ENCODE measurements at regions not wholly inside any gene's neighbourhood (a gene's known extent, or its start where the extent isn't known, plus 50 kb on each side); places are given as distances from the start of the nearest gene placed in this dataset.

- intact Hi-C loops (cut with DNase I; ENCODE audit: low total_unique reads): no loop called here
- H3K27ac ChIP-seq: no peak overlapping the region
- no peaks in the 10 kb centered on the region for H3K27me3 ChIP-seq
- no peak overlapping the region for H3K4me3 ChIP-seq
- H3K9me3 ChIP-seq: no peaks in the 10 kb centered on the region
- H3K36me3 ChIP-seq: no peaks in the 10 kb centered on the region
- no peak for TF ChIP-seq POLR2A (IDR thresholded peaks at IDR 0.05)
- TF ChIP-seq POLR2AphosphoS5 (IDR thresholded peaks at IDR 0.05): no peak
- TF ChIP-seq CTCF (IDR thresholded peaks at IDR 0.05): no peak
- H3K4me1 ChIP-seq: no peaks in the 10 kb centered on the region
- DNase-seq (ENCODE audit: low spot score in 2 of 2): no peak
These were observed 143.9 kb upstream of the NOX3 start for GRCh38 chr6:155599561-155599960.

- no peaks in the 10 kb centered on the region for H3K36me3 ChIP-seq
- H3K4me3 ChIP-seq: no peak overlapping the region
- no peaks in the 10 kb centered on the region for H3K9me3 ChIP-seq
- DNase-seq (ENCODE audit: low spot score in 2 of 2): no peak
- intact Hi-C loops (cut with DNase I; ENCODE audit: low total_unique reads): no loop called here
- no peaks in the 10 kb centered on the region for H3K27me3 ChIP-seq
- H3K4me1 ChIP-seq: no peaks in the 10 kb centered on the region
- no peak for TF ChIP-seq POLR2AphosphoS5 (IDR thresholded peaks at IDR 0.05)
- TF ChIP-seq CTCF (IDR thresholded peaks at IDR 0.05): no peak
- TF ChIP-seq POLR2A (IDR thresholded peaks at IDR 0.05): no peak
- no peak overlapping the region for H3K27ac ChIP-seq
These were observed 143.5 kb upstream of the NOX3 start for GRCh38 chr6:155599160-155599559.

GRCh38 chr6:155595284-155595683, 139.6 kb upstream of the NOX3 start:
- no peak for DNase-seq (ENCODE audit: low spot score in 2 of 2)
- Histone ChIP-seq H3K27me3 (no peaks in the 10 kb centered on the region), H3K27ac (no peak overlapping the region), H3K4me1 (no peaks in the 10 kb centered on the region), H3K4me3 (no peak overlapping the region), H3K9me3 (no peaks in the 10 kb centered on the region), H3K36me3 (no peaks in the 10 kb centered on the region)
- TF ChIP-seq CTCF (IDR thresholded peaks at IDR 0.05): no peak
- no peak for TF ChIP-seq POLR2AphosphoS5 (IDR thresholded peaks at IDR 0.05)
- TF ChIP-seq POLR2A (IDR thresholded peaks at IDR 0.05): no peak
- intact Hi-C loops (cut with DNase I; ENCODE audit: low total_unique reads): no loop called here

GRCh38 chr6:155591741-155592140, 136.1 kb upstream of the NOX3 start:
- H3K4me3 ChIP-seq: no peak overlapping the region
- TF ChIP-seq POLR2AphosphoS5 (IDR thresholded peaks at IDR 0.05) (no peak), POLR2A (IDR thresholded peaks at IDR 0.05) (no peak), CTCF (IDR thresholded peaks at IDR 0.05) (no peak)
- no peaks in the 10 kb centered on the region for H3K9me3 ChIP-seq
- H3K27me3 ChIP-seq: no peaks in the 10 kb centered on the region
- H3K36me3 ChIP-seq: no peaks in the 10 kb centered on the region
- DNase-seq (ENCODE audit: low spot score in 2 of 2): no peak
- no peaks in the 10 kb centered on the region for H3K4me1 ChIP-seq
- intact Hi-C loops (cut with DNase I; ENCODE audit: low total_unique reads): no loop called here
- H3K27ac ChIP-seq: no peak overlapping the region

- H3K27me3 ChIP-seq: no peaks in the 10 kb centered on the region
- no peak overlapping the region for H3K27ac ChIP-seq
- no peaks in the 10 kb centered on the region for H3K4me1 ChIP-seq
- DNase-seq (ENCODE audit: low spot score in 2 of 2): no peak
- TF ChIP-seq POLR2AphosphoS5 (IDR thresholded peaks at IDR 0.05): no peak
- TF ChIP-seq POLR2A (IDR thresholded peaks at IDR 0.05): no peak
- no peak for TF ChIP-seq CTCF (IDR thresholded peaks at IDR 0.05)
- H3K4me3 ChIP-seq: no peak overlapping the region
- no peaks in the 10 kb centered on the region for H3K36me3 ChIP-seq
- intact Hi-C loops (cut with DNase I; ENCODE audit: low total_unique reads): no loop called here
- H3K9me3 ChIP-seq: no peaks in the 10 kb centered on the region
These were observed 133.6 kb upstream of the NOX3 start for GRCh38 chr6:155589190-155589589.

Data from breast epithelium (tissue), 4 donors.